PC-3 (cell line): ENCODE measurements at regions not wholly inside any gene's neighbourhood (a gene's known extent, or its start where the extent isn't known, plus 50 kb on each side); places are given as distances from the start of the nearest gene placed in this dataset.

Experiments used
- ATAC-seq: fragments of 200-7000 bp; cut with Tn5 transposase; 2 replicates; pipeline ENCODE4 v1.9.1; 2020; ENCODE audit warnings: mild to moderate bottlenecking, moderate library complexity
- BruUV-seq: library from RNA; stranded (reverse); fragments of 400-500 nt; replicated peaks from 2 replicates; lab custom pipeline; 2021; lab: Mats Ljungman, UMichigan
- CTCF ChIA-PET: fragments of 300-600 bp; sonication (Branson Sonifier 250); formaldehyde crosslinking; loops from one replicate; lab custom pipeline; 2022; ENCODE audit warnings: antibody characterized with exemption; lab: Charles Lee
- POLR2A ChIA-PET: fragments of 300-600 bp; sonication (Branson Sonifier 250); formaldehyde crosslinking; loops from one replicate; lab custom pipeline; 2022; ENCODE audit warnings: antibody characterized with exemption; ENCODE audit not compliant: unreplicated experiment; lab: Charles Lee
- DNase-seq: peaks from one replicate; pipeline ENCODE4 v3.0.0-alpha.2; 2015
- H2AFZ ChIP-seq: fragments of 300-600 bp; sonication (generic); 2 replicates; pipeline ENCODE4 v1.6.0; 2016; ENCODE audit warnings: antibody characterized with exemption, low read length
- H3F3A ChIP-seq: fragments of 300-600 bp; sonication (generic); one replicate; pipeline ENCODE4 v1.6.0; 2017; ENCODE audit warnings: antibody characterized with exemption, low read length, control low read depth, mild to moderate bottlenecking; ENCODE audit not compliant: unreplicated experiment
- H3K27ac ChIP-seq: fragments of 300-600 bp; sonication (generic); 2 replicates; pipeline ENCODE4 v1.5.1; 2016; ENCODE audit warnings: mild to moderate bottlenecking, low read length
- H3K27me3 ChIP-seq: fragments of 300-600 bp; sonication (generic); 2 replicates; pipeline ENCODE4 v1.6.1; 2016; ENCODE audit warnings: low read length, mixed read lengths
- H3K36me3 ChIP-seq: fragments of 300-600 bp; sonication (generic); 2 replicates; pipeline ENCODE4 v1.6.1; 2016; ENCODE audit warnings: low read depth, mixed run types, low read length, mixed read lengths
- H3K4me1 ChIP-seq: fragments of 300-600 bp; sonication (generic); 2 replicates; pipeline ENCODE4 v1.5.1; 2016; ENCODE audit warnings: low read length; ENCODE audit not compliant: insufficient read depth
- H3K4me2 ChIP-seq: fragments of 300-600 bp; sonication (generic); 2 replicates; pipeline ENCODE4 v1.6.0; 2016; ENCODE audit warnings: low read length
- H3K4me3 ChIP-seq: fragments of 300-600 bp; sonication (generic); 2 replicates; pipeline ENCODE4 v1.5.1; 2016; ENCODE audit warnings: mild to moderate bottlenecking, low read length, mixed read lengths
- H3K79me2 ChIP-seq: fragments of 300-600 bp; sonication (generic); 2 replicates; pipeline ENCODE4 v1.6.1; 2017; ENCODE audit warnings: low read length, mixed read lengths
- H3K9ac ChIP-seq: fragments of 300-600 bp; sonication (generic); 2 replicates; pipeline ENCODE4 v1.6.0; 2016; ENCODE audit warnings: mild to moderate bottlenecking, low read length
- H3K9me2 ChIP-seq: fragments of 300-600 bp; sonication (generic); replicated peaks from 2 replicates; pipeline ENCODE4 v1.6.1; 2016; ENCODE audit warnings: mixed run types, low read length, mixed read lengths
- H3K9me3 ChIP-seq: fragments of 300-600 bp; sonication (generic); 2 replicates; pipeline ENCODE4 v1.6.1; 2016; ENCODE audit warnings: low read length, mixed read lengths
- H4K20me1 ChIP-seq: fragments of 300-600 bp; sonication (generic); 2 replicates; pipeline ENCODE4 v1.6.1; 2016; ENCODE audit warnings: low read length, mixed read lengths
- EZH2 ChIP-seq: fragments of 300-600 bp; sonication (generic); IDR thresholded peaks from one replicate; pipeline ENCODE4 v1.6.1; 2017; ENCODE audit warnings: antibody characterized with exemption, mild to moderate bottlenecking, low read length; ENCODE audit not compliant: unreplicated experiment
- EZH2phosphoT487 ChIP-seq: fragments of 300-600 bp; sonication (generic); IDR thresholded peaks from 2 replicates; pipeline ENCODE4 v1.6.1; 2018; ENCODE audit warnings: mild to moderate bottlenecking, antibody characterized with exemption, low read length, borderline replicate concordance
- intact Hi-C: fragments of 100-400 bp; cut with micrococcal nuclease; formaldehyde crosslinking; loops from 2 replicates; pipeline ENCODE4 v1.9.0; 2023
- TF ChIP-seq, protein P1 (sequence below): fragments of 300-600 bp; sonication (generic); conservative IDR thresholded peaks from 2 replicates; pipeline ENCODE4 v1.5.1; 2017; ENCODE audit warnings: antibody characterized with exemption, low read depth, mild to moderate bottlenecking, low read length

DNA sequence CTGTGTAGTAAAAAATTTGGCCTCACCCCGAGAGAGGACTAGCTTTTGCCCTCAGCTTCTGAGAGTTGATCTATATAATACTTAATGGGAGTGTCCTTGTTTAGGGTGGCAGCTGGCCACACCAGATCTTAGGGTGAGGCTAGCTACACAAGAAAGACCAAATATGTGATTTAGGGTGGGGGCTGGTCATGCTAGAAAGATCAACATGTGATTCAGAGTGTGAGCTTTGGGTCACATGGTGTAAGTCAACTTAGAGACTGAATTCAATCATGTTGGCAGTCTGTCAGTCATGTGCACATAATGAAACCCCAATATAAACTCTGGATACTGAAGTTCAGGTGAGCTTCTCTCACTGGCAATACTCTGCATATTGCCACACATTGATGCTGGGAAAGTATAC, 120.7 kb upstream of the DAZL start:
- no peak; the same call in 1 of the 2 replicates for ATAC-seq
- Histone ChIP-seq H3K4me1 (peaks cover 25% of the 10 kb centered on the region), H3K9me2 (no peaks in the 10 kb centered on the region), H2AFZ (no peak overlapping the region), H3K27me3 (no peaks in the 10 kb centered on the region), H3K4me2 (no peak overlapping the region), H3K9me3 (peaks cover 9% of the 10 kb centered on the region), H3K36me3 (peaks cover 9% of the 10 kb centered on the region; the same call in 1 of the 2 replicates), H4K20me1 (no peaks in the 10 kb centered on the region), H3F3A (no peaks in the 10 kb centered on the region), H3K4me3 (no peak overlapping the region), H3K79me2 (no peaks in the 10 kb centered on the region), H3K9ac (no peak overlapping the region), H3K27ac (no peak overlapping the region)
- CTCF ChIA-PET: interaction anchor here (0.6 kb wide), 1 partner anchor 756 kb away, joined by 4 read pairs; no protein-coding TSS in a partner anchor
- POLR2A ChIA-PET: no interaction called here
- TF ChIP-seq, protein P1, sequence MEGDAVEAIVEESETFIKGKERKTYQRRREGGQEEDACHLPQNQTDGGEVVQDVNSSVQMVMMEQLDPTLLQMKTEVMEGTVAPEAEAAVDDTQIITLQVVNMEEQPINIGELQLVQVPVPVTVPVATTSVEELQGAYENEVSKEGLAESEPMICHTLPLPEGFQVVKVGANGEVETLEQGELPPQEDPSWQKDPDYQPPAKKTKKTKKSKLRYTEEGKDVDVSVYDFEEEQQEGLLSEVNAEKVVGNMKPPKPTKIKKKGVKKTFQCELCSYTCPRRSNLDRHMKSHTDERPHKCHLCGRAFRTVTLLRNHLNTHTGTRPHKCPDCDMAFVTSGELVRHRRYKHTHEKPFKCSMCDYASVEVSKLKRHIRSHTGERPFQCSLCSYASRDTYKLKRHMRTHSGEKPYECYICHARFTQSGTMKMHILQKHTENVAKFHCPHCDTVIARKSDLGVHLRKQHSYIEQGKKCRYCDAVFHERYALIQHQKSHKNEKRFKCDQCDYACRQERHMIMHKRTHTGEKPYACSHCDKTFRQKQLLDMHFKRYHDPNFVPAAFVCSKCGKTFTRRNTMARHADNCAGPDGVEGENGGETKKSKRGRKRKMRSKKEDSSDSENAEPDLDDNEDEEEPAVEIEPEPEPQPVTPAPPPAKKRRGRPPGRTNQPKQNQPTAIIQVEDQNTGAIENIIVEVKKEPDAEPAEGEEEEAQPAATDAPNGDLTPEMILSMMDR: no peak
- TF ChIP-seq EZH2: no peak
- no peak for TF ChIP-seq EZH2phosphoT487
- intact Hi-C loops: loop anchor here (5.0 kb wide), 3 partner anchors 36 to 311 kb away; partner anchors contain the start of gene DAZL
- BruUV-seq: no TSS peak
- peak; percentile 45 for DNase-seq

GRCh38 chr3:16728770-16729745, 123.8 kb upstream of the DAZL start:
- peaks cover 25% of the 10 kb centered on the region for H3K4me1 ChIP-seq
- peaks cover 9% of the 10 kb centered on the region; the same call in 1 of the 2 replicates for H3K36me3 ChIP-seq
- H3K27ac ChIP-seq: peak overlapping the region; percentile 87
- no peaks in the 10 kb centered on the region for H3K27me3 ChIP-seq
- H3K9me3 ChIP-seq: peaks cover 9% of the 10 kb centered on the region
- BruUV-seq: TSS peak; percentile 99
- POLR2A ChIA-PET: no interaction called here
- peak overlapping the region; percentile 44 for H3K4me3 ChIP-seq
- no peaks in the 10 kb centered on the region for H3K79me2 ChIP-seq
- peak overlapping the region; percentile 46 for H2AFZ ChIP-seq
- ATAC-seq: peak; percentile 86
- no peaks in the 10 kb centered on the region for H3K9me2 ChIP-seq
- no peaks in the 10 kb centered on the region for H3F3A ChIP-seq
- H4K20me1 ChIP-seq: no peaks in the 10 kb centered on the region
- peak overlapping the region; percentile 39 for H3K9ac ChIP-seq
- DNase-seq: peak; percentile 90
- CTCF ChIA-PET: no interaction called here
- intact Hi-C loops: loop anchor here (5.0 kb wide), 3 partner anchors 33 to 308 kb away; partner anchors contain the start of gene DAZL
- H3K4me2 ChIP-seq: peak overlapping the region; percentile 73
- TF ChIP-seq, protein P1: no peak
- TF ChIP-seq EZH2phosphoT487: no peak
- TF ChIP-seq EZH2: no peak
